ENCODE measurements at regions not wholly inside any gene's neighbourhood (a gene's known extent, or its start where the extent isn't known, plus 50 kb on each side); places are given as distances from the start of the nearest gene placed in this dataset.

- no peaks in the 10 kb centered on the region for H3K36me3 ChIP-seq
- no peaks in the 10 kb centered on the region for H3K4me1 ChIP-seq
- intact Hi-C loops (cut with DNase I) = loop anchor here (10.0 kb wide), 1 partner anchor 189 kb away; the partner anchor contains the start of gene FOXL1
- no peak for ATAC-seq
- no peak for DNase-seq
- no peaks in the 10 kb centered on the region for H3K9me3 ChIP-seq
- TF ChIP-seq CTCF (IDR thresholded peaks at IDR 0.05) = no peak
- peaks cover 33% of the 10 kb centered on the region for H3K27me3 ChIP-seq
- H3K4me3 ChIP-seq = no peak overlapping the region
- H3K27ac ChIP-seq = no peak overlapping the region
Measured at GRCh38 chr16:86763819-86764218, 185.5 kb downstream of the FOXL1 start.

GRCh38 chr16:86764551-86764950, 186.2 kb downstream of the FOXL1 start:
- DNase-seq (no peak), ATAC-seq (no peak)
- TF ChIP-seq CTCF (IDR thresholded peaks at IDR 0.05) = no peak
- intact Hi-C loops (cut with DNase I) = loop anchor here (10.0 kb wide), 1 partner anchor 190 kb away; the partner anchor contains the start of gene FOXL1
- Histone ChIP-seq H3K36me3 (no peaks in the 10 kb centered on the region), H3K9me3 (no peaks in the 10 kb centered on the region), H3K4me1 (no peaks in the 10 kb centered on the region), H3K27me3 (peaks cover 30% of the 10 kb centered on the region), H3K4me3 (no peak overlapping the region), H3K27ac (no peak overlapping the region)

DNA sequence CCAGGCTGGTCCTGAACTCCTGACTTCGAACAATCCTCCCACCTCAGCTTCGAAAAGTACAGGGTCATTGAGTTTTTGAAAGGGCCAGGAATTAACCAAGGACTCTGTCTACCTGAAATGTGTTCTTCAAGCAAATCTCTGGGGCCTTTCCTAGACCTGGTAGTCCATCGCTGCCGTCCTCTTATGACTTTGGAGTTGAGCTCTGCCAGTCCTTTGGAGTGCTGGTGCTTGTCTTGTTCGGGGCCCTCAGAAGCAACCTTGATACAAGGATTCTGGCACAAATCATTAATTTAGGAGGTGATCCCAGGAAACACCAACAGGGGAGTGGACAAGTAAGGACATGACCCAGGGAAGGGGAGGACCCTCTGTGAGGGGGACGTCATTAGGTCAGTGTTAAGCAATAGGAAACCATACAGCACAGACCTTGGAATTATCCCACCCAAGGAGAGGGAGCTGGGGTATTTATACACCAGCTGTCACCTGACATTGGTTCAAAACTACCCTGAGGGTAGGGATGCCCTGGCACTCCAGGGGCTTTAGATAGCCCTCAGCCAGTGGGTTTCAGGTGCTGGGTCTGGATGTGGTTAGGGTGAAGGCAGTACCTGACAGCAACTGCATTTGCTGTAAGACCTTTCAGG, 187.2 kb downstream of the FOXL1 start:
- Histone ChIP-seq H3K4me3 (no peak overlapping the region), H3K4me1 (no peaks in the 10 kb centered on the region), H3K9me3 (no peaks in the 10 kb centered on the region), H3K27ac (no peak overlapping the region), H3K36me3 (no peaks in the 10 kb centered on the region), H3K27me3 (peaks cover 29% of the 10 kb centered on the region)
- TF ChIP-seq CTCF (IDR thresholded peaks at IDR 0.05) = no peak
- DNase-seq (no peak), ATAC-seq (no peak)
- intact Hi-C loops (cut with DNase I) = loop anchor here (10.0 kb wide), 1 partner anchor 191 kb away; the partner anchor contains the start of gene FOXL1

GRCh38 chr16:86766700-86767099, 188.4 kb downstream of the FOXL1 start:
- no peak for TF ChIP-seq CTCF (IDR thresholded peaks at IDR 0.05)

GRCh38 chr16:86768228-86768791, 190.0 kb downstream of the FOXL1 start:
- H3K4me1 ChIP-seq = no peaks in the 10 kb centered on the region
- no peak overlapping the region for H3K27ac ChIP-seq
- TF ChIP-seq CTCF (IDR thresholded peaks at IDR 0.05) = no peak
- intact Hi-C loops (cut with DNase I) = loop anchor here (10.0 kb wide), 1 partner anchor 194 kb away; the partner anchor contains the start of gene FOXL1
- ATAC-seq (no peak), DNase-seq (no peak)
- no peaks in the 10 kb centered on the region for H3K36me3 ChIP-seq
- H3K9me3 ChIP-seq = no peaks in the 10 kb centered on the region
- peaks cover 12% of the 10 kb centered on the region for H3K27me3 ChIP-seq
- H3K4me3 ChIP-seq = no peak overlapping the region

More at GRCh38 chr16:86766700-86767099, 188.4 kb downstream of the FOXL1 start:
- Histone ChIP-seq H3K9me3 (no peaks in the 10 kb centered on the region), H3K27ac (no peak overlapping the region), H3K4me1 (no peaks in the 10 kb centered on the region), H3K4me3 (no peak overlapping the region), H3K36me3 (no peaks in the 10 kb centered on the region), H3K27me3 (peaks cover 22% of the 10 kb centered on the region)
- intact Hi-C loops (cut with DNase I) = loop anchor here (10.0 kb wide), 1 partner anchor 192 kb away; the partner anchor contains the start of gene FOXL1
- DNase-seq = no peak
- ATAC-seq = no peak

Measured in upper lobe of right lung (tissue), 1 donor.